DND-41 (cell line): ENCODE measurements at regions not wholly inside any gene's neighbourhood (a gene's known extent, or its start where the extent isn't known, plus 50 kb on each side); places are given as distances from the start of the nearest gene placed in this dataset.

Source experiments
- EZH2 ChIP-seq: IDR thresholded peaks from 3 replicates; pipeline ENCODE4 v1.6.1; 2012; ENCODE audit warnings: borderline replicate concordance, low read depth, mild to moderate bottlenecking, moderate library complexity, low read length, inconsistent platforms; ENCODE audit not compliant: severe bottlenecking
- TF ChIP-seq, protein P1 (sequence below): IDR thresholded peaks from 2 replicates; pipeline ENCODE4 v1.5.1; 2012; ENCODE audit warnings: borderline replicate concordance, low read length, moderate library complexity, mild to moderate bottlenecking; ENCODE audit not compliant: poor library complexity, severe bottlenecking; ENCODE audit errors: extremely low read depth

DNA sequence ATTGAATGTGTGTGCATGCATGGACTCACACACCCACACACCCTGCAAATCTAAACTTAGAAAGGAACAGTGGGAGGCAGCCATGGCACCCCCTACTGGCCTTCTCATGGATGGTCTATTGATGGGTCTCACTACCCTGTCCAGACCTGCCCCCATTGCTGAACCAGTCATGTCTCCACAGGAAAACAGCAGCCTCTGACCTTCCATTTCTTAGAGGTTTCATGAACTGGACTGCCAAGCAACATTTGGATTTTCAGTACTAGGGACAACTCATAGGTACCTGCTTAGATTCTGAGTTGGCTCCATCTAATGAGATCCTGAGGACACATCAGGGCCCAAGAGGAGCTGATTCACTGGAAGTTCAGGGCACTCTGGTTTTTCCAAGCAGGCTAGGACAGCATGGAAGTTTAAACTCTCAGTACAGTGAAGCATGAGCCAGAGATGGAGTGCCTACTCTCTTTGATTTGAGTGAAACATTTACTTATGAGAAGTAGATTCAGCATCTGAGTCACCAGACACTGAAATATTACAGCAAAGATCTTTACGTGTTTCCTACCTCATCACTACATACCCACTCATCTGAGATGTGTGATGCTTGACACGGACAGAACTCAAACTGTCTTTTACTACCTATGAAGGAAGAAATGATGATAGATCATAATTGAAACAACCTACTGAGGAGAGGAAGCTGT, 98.9 kb upstream of the PLEKHG7 start:
- TF ChIP-seq EZH2, result no peak
- TF ChIP-seq, protein P1, sequence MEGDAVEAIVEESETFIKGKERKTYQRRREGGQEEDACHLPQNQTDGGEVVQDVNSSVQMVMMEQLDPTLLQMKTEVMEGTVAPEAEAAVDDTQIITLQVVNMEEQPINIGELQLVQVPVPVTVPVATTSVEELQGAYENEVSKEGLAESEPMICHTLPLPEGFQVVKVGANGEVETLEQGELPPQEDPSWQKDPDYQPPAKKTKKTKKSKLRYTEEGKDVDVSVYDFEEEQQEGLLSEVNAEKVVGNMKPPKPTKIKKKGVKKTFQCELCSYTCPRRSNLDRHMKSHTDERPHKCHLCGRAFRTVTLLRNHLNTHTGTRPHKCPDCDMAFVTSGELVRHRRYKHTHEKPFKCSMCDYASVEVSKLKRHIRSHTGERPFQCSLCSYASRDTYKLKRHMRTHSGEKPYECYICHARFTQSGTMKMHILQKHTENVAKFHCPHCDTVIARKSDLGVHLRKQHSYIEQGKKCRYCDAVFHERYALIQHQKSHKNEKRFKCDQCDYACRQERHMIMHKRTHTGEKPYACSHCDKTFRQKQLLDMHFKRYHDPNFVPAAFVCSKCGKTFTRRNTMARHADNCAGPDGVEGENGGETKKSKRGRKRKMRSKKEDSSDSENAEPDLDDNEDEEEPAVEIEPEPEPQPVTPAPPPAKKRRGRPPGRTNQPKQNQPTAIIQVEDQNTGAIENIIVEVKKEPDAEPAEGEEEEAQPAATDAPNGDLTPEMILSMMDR, result peak; percentile 15
